Esophagus muscularis mucosa (tissue), 3 donors: ENCODE measurements at regions not wholly inside any gene's neighbourhood (a gene's known extent, or its start where the extent isn't known, plus 50 kb on each side); places are given as distances from the start of the nearest gene placed in this dataset.

ENCODE experiments used
- EP300 ChIP-seq: sonication (generic); formaldehyde crosslinking; IDR thresholded peaks from one replicate; pipeline ENCODE4 v1.6.1; 2017; ENCODE audit warnings: antibody characterized with exemption
- TF ChIP-seq, protein P1 (sequence below), 3 experiments: fragments of 200-600 bp in 2 of 3; fragments of 450-650 bp in 1 of 3; sonication (generic) in 2 of 3; IDR thresholded peaks; one replicate each; pipeline ENCODE4 v1.5.1; 2017 to 2019; ENCODE audit warnings: antibody characterized with exemption in 3 of 3, mild to moderate bottlenecking in 2 of 3, moderate library complexity in 1 of 3

DNA sequence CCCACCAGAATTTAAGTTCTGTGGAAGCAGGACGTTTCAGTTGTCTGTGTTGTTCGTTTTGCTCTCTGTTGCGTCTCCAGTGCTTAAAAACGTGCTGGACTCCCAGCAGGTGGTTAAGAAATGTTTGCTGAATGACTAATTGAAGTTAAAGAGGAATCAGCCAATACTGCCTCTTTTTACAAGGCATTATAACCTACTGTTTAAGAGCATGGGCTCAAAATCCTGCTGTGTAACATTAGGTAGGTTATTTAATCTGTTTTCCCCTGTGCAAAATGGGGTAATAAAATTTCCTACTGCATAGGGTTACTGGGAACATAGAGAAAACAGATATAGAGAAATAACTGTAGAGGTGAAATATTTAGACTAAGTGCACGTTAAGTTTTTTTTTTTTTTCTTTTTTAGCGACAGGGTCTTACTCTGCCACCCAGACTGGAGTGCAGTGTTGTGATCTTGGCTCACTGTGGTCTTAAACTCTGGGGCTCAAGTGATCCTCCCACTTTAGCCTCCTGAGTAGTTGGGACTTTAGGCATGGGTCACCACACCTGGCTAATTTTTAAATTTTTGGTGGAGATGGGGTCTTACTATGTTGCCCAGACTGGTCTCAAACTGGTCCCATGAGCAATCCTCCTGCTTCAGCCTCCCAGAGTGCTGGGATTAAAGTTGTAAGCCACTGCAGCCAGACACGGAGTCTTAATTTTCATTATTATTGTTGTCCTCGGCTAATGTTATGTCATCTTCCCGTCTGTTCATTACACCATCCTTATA is 139.4 kb upstream of the PRICKLE1 start:
- TF ChIP-seq, protein P1, sequence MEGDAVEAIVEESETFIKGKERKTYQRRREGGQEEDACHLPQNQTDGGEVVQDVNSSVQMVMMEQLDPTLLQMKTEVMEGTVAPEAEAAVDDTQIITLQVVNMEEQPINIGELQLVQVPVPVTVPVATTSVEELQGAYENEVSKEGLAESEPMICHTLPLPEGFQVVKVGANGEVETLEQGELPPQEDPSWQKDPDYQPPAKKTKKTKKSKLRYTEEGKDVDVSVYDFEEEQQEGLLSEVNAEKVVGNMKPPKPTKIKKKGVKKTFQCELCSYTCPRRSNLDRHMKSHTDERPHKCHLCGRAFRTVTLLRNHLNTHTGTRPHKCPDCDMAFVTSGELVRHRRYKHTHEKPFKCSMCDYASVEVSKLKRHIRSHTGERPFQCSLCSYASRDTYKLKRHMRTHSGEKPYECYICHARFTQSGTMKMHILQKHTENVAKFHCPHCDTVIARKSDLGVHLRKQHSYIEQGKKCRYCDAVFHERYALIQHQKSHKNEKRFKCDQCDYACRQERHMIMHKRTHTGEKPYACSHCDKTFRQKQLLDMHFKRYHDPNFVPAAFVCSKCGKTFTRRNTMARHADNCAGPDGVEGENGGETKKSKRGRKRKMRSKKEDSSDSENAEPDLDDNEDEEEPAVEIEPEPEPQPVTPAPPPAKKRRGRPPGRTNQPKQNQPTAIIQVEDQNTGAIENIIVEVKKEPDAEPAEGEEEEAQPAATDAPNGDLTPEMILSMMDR (IDR thresholded peaks at IDR 0.05), result no peak
- TF ChIP-seq EP300, result no peak
